Muscle layer of duodenum (tissue), 2 donors: ENCODE measurements at regions not wholly inside any gene's neighbourhood (a gene's known extent, or its start where the extent isn't known, plus 50 kb on each side); places are given as distances from the start of the nearest gene placed in this dataset.
"Not testable (repeated sequence)": the region's sequence is repeated elsewhere in the genome, so short reads cannot be mapped to it uniquely, and the experiment has no call there.

Experiments used
- H3K27ac ChIP-seq: one replicate; pipeline ENCODE4 v1.7.0; 2013; ENCODE audit warnings: mild to moderate bottlenecking, low read length
- H3K27me3 ChIP-seq: one replicate; pipeline ENCODE4 v1.7.0; 2013; ENCODE audit warnings: low read depth, mild to moderate bottlenecking, control low read depth, low read length
- H3K36me3 ChIP-seq, 2 donors: one replicate each; pipeline ENCODE4 v1.7.0; 2013; ENCODE audit warnings: low read length in 2 of 2, control low read depth in 1 of 2, mild to moderate bottlenecking in 1 of 2; ENCODE audit not compliant: insufficient read depth in 2 of 2, control insufficient read depth in 1 of 2
- H3K4me1 ChIP-seq, 2 donors: one replicate each; pipeline ENCODE4 v1.7.0; 2013; ENCODE audit warnings: low read length in 2 of 2, mild to moderate bottlenecking in 2 of 2, control low read depth in 1 of 2, moderate library complexity in 1 of 2; ENCODE audit not compliant: insufficient read depth in 2 of 2, control insufficient read depth in 1 of 2
- H3K4me3 ChIP-seq, 2 donors: one replicate each; pipeline ENCODE4 v1.7.0; 2013; ENCODE audit warnings: low read length in 2 of 2, low read depth in 1 of 2, mild to moderate bottlenecking in 1 of 2
- H3K9me3 ChIP-seq, 2 donors: one replicate each; pipeline ENCODE4 v1.7.0; 2013; ENCODE audit warnings: low read length in 2 of 2, control low read depth in 1 of 2, mild to moderate bottlenecking in 1 of 2; ENCODE audit not compliant: control insufficient read depth in 1 of 2
- donor health status: healthy.

GRCh38 chr18:39209173-39209572 is 1643.6 kb upstream of the CELF4 start:
- Histone ChIP-seq H3K9me3 (no peaks in the 10 kb centered on the region), H3K4me3 (no peak overlapping the region)

GRCh38 chr18:39208729-39209128 is 1643.1 kb upstream of the CELF4 start:
- Histone ChIP-seq H3K27ac (no peak overlapping the region), H3K4me3 (no peak overlapping the region), H3K9me3 (no peaks in the 10 kb centered on the region), H3K4me1 (no peaks in the 10 kb centered on the region), H3K36me3 (no peaks in the 10 kb centered on the region), H3K27me3 (no peaks in the 10 kb centered on the region)

More at GRCh38 chr18:39209173-39209572, 1643.6 kb upstream of the CELF4 start:
- Histone ChIP-seq H3K36me3 (no peaks in the 10 kb centered on the region), H3K4me1 (no peaks in the 10 kb centered on the region), H3K27ac (no peak overlapping the region), H3K27me3 (no peaks in the 10 kb centered on the region)

- no peaks in the 10 kb centered on the region for H3K36me3 ChIP-seq
These were observed 1642.6 kb upstream of the CELF4 start for GRCh38 chr18:39208190-39208589.

GRCh38 chr18:39206398-39207103 is 1641.0 kb upstream of the CELF4 start:
- not testable (repeated sequence) for H3K4me3 ChIP-seq, H3K36me3 ChIP-seq, H3K9me3 ChIP-seq, H3K4me1 ChIP-seq, H3K27ac ChIP-seq, H3K27me3 ChIP-seq

More at GRCh38 chr18:39208190-39208589, 1642.6 kb upstream of the CELF4 start:
- no peaks in the 10 kb centered on the region for H3K4me1 ChIP-seq
- no peak overlapping the region for H3K4me3 ChIP-seq
- H3K27ac ChIP-seq: no peak overlapping the region
- H3K27me3 ChIP-seq: no peaks in the 10 kb centered on the region
- H3K9me3 ChIP-seq: no peaks in the 10 kb centered on the region

GRCh38 chr18:39205565-39206195 is 1640.1 kb upstream of the CELF4 start:
- no peak overlapping the region for H3K4me3 ChIP-seq
- H3K36me3 ChIP-seq: no peaks in the 10 kb centered on the region
- H3K27ac ChIP-seq: no peak overlapping the region
- no peaks in the 10 kb centered on the region for H3K9me3 ChIP-seq
- no peaks in the 10 kb centered on the region for H3K27me3 ChIP-seq
- no peaks in the 10 kb centered on the region for H3K4me1 ChIP-seq

GRCh38 chr18:39200153-39200552 is 1634.6 kb upstream of the CELF4 start:
- Histone ChIP-seq H3K27ac (no peak overlapping the region), H3K4me3 (no peak overlapping the region), H3K4me1 (no peaks in the 10 kb centered on the region), H3K36me3 (no peaks in the 10 kb centered on the region), H3K27me3 (no peaks in the 10 kb centered on the region), H3K9me3 (no peaks in the 10 kb centered on the region)

GRCh38 chr18:39199231-39199855 is 1633.7 kb upstream of the CELF4 start:
- no peaks in the 10 kb centered on the region for H3K4me1 ChIP-seq
- no peak overlapping the region for H3K27ac ChIP-seq

GRCh38 chr18:39198376-39198775 is 1632.8 kb upstream of the CELF4 start:
- Histone ChIP-seq H3K27ac (no peak overlapping the region), H3K4me1 (no peaks in the 10 kb centered on the region), H3K9me3 (no peaks in the 10 kb centered on the region), H3K36me3 (no peaks in the 10 kb centered on the region), H3K27me3 (no peaks in the 10 kb centered on the region), H3K4me3 (no peak overlapping the region)

More at GRCh38 chr18:39199231-39199855, 1633.7 kb upstream of the CELF4 start:
- H3K36me3 ChIP-seq: no peaks in the 10 kb centered on the region
- no peaks in the 10 kb centered on the region for H3K27me3 ChIP-seq
- no peak overlapping the region for H3K4me3 ChIP-seq
- no peaks in the 10 kb centered on the region for H3K9me3 ChIP-seq

- H3K4me1 ChIP-seq: no peaks in the 10 kb centered on the region
- no peak overlapping the region for H3K27ac ChIP-seq
- no peak overlapping the region for H3K4me3 ChIP-seq
- no peaks in the 10 kb centered on the region for H3K27me3 ChIP-seq
- no peaks in the 10 kb centered on the region for H3K36me3 ChIP-seq
- no peaks in the 10 kb centered on the region for H3K9me3 ChIP-seq
These were observed 1626.3 kb upstream of the CELF4 start for GRCh38 chr18:39191931-39192330.

GRCh38 chr18:39191058-39191457 is 1625.5 kb upstream of the CELF4 start:
- Histone ChIP-seq H3K27me3 (no peaks in the 10 kb centered on the region), H3K4me1 (no peaks in the 10 kb centered on the region), H3K36me3 (no peaks in the 10 kb centered on the region), H3K9me3 (no peaks in the 10 kb centered on the region), H3K4me3 (no peak overlapping the region), H3K27ac (no peak overlapping the region)

GRCh38 chr18:39190508-39190907 is 1624.9 kb upstream of the CELF4 start:
- Histone ChIP-seq H3K27ac (no peak overlapping the region), H3K4me1 (no peaks in the 10 kb centered on the region)

More at GRCh38 chr18:39190508-39190907, 1624.9 kb upstream of the CELF4 start:
- no peaks in the 10 kb centered on the region for H3K36me3 ChIP-seq
- H3K4me3 ChIP-seq: no peak overlapping the region
- no peaks in the 10 kb centered on the region for H3K27me3 ChIP-seq
- H3K9me3 ChIP-seq: no peaks in the 10 kb centered on the region
